ENCODE measurements at regions not wholly inside any gene's neighbourhood (a gene's known extent, or its start where the extent isn't known, plus 50 kb on each side); places are given as distances from the start of the nearest gene placed in this dataset.

GRCh38 chr18:56021136-56021808, 433.3 kb upstream of the TCF4 start:
- Histone ChIP-seq H3K27me3 (ENCODE audit: insufficient read depth, poor library complexity, severe bottlenecking) (no peaks in the 10 kb centered on the region), H3K9me3 (ENCODE audit: severe bottlenecking) (no peaks in the 10 kb centered on the region), H3K4me1 (ENCODE audit: insufficient read depth, poor library complexity, severe bottlenecking) (no peaks in the 10 kb centered on the region), H3K4me3 (ENCODE audit: severe bottlenecking) (no peak overlapping the region), H3K27ac (ENCODE audit: poor library complexity, severe bottlenecking) (no peak overlapping the region), H3K36me3 (ENCODE audit: low read depth) (no peaks in the 10 kb centered on the region)
- ATAC-seq (ENCODE audit: low read depth) (no peak), DNase-seq (ENCODE audit: low spot score) (no peak)
- TF ChIP-seq CTCF (IDR thresholded peaks at IDR 0.05; ENCODE audit: poor library complexity, severe bottlenecking), result no peak

- H3K36me3 ChIP-seq (ENCODE audit: low read depth), result no peaks in the 10 kb centered on the region
- H3K9me3 ChIP-seq (ENCODE audit: severe bottlenecking), result no peaks in the 10 kb centered on the region
- no peaks in the 10 kb centered on the region for H3K27me3 ChIP-seq (ENCODE audit: insufficient read depth, poor library complexity, severe bottlenecking)
- H3K27ac ChIP-seq (ENCODE audit: poor library complexity, severe bottlenecking), result no peak overlapping the region
- H3K4me1 ChIP-seq (ENCODE audit: insufficient read depth, poor library complexity, severe bottlenecking), result no peaks in the 10 kb centered on the region
- no peak for DNase-seq (ENCODE audit: low spot score)
- TF ChIP-seq CTCF (IDR thresholded peaks at IDR 0.05; ENCODE audit: poor library complexity, severe bottlenecking), result no peak
- ATAC-seq (ENCODE audit: low read depth), result no peak
- no peak overlapping the region for H3K4me3 ChIP-seq (ENCODE audit: severe bottlenecking)
Observed at GRCh38 chr18:56019908-56020307, 431.9 kb upstream of the TCF4 start.

- H3K27ac ChIP-seq (ENCODE audit: poor library complexity, severe bottlenecking), result no peak overlapping the region
- no peaks in the 10 kb centered on the region for H3K9me3 ChIP-seq (ENCODE audit: severe bottlenecking)
- no peak for TF ChIP-seq CTCF (IDR thresholded peaks at IDR 0.05; ENCODE audit: poor library complexity, severe bottlenecking)
- no peaks in the 10 kb centered on the region for H3K4me1 ChIP-seq (ENCODE audit: insufficient read depth, poor library complexity, severe bottlenecking)
- DNase-seq (ENCODE audit: low spot score), result no peak
- H3K27me3 ChIP-seq (ENCODE audit: insufficient read depth, poor library complexity, severe bottlenecking), result no peaks in the 10 kb centered on the region
- no peak for ATAC-seq (ENCODE audit: low read depth)
- no peaks in the 10 kb centered on the region for H3K36me3 ChIP-seq (ENCODE audit: low read depth)
- no peak overlapping the region for H3K4me3 ChIP-seq (ENCODE audit: severe bottlenecking)
Observed at GRCh38 chr18:56019156-56019555, 431.2 kb upstream of the TCF4 start.

GRCh38 chr18:56009411-56009810, 421.4 kb upstream of the TCF4 start:
- Histone ChIP-seq H3K27me3 (ENCODE audit: insufficient read depth, poor library complexity, severe bottlenecking) (no peaks in the 10 kb centered on the region), H3K4me1 (ENCODE audit: insufficient read depth, poor library complexity, severe bottlenecking) (no peaks in the 10 kb centered on the region), H3K27ac (ENCODE audit: poor library complexity, severe bottlenecking) (no peak overlapping the region), H3K9me3 (ENCODE audit: severe bottlenecking) (no peaks in the 10 kb centered on the region), H3K4me3 (ENCODE audit: severe bottlenecking) (no peak overlapping the region), H3K36me3 (ENCODE audit: low read depth) (no peaks in the 10 kb centered on the region)
- DNase-seq (ENCODE audit: low spot score) (no peak), ATAC-seq (ENCODE audit: low read depth) (no peak)
- TF ChIP-seq CTCF (IDR thresholded peaks at IDR 0.05; ENCODE audit: poor library complexity, severe bottlenecking), result no peak

- Histone ChIP-seq H3K36me3 (ENCODE audit: low read depth) (no peaks in the 10 kb centered on the region), H3K4me1 (ENCODE audit: insufficient read depth, poor library complexity, severe bottlenecking) (no peaks in the 10 kb centered on the region), H3K27me3 (ENCODE audit: insufficient read depth, poor library complexity, severe bottlenecking) (no peaks in the 10 kb centered on the region), H3K27ac (ENCODE audit: poor library complexity, severe bottlenecking) (no peak overlapping the region), H3K4me3 (ENCODE audit: severe bottlenecking) (no peak overlapping the region), H3K9me3 (ENCODE audit: severe bottlenecking) (no peaks in the 10 kb centered on the region)
- ATAC-seq (ENCODE audit: low read depth) (no peak), DNase-seq (ENCODE audit: low spot score) (no peak)
- no peak for TF ChIP-seq CTCF (IDR thresholded peaks at IDR 0.05; ENCODE audit: poor library complexity, severe bottlenecking)
Observed at GRCh38 chr18:56003720-56004088, 415.7 kb upstream of the TCF4 start.
